ENCODE measurements at regions not wholly inside any gene's neighbourhood (a gene's known extent, or its start where the extent isn't known, plus 50 kb on each side); places are given as distances from the start of the nearest gene placed in this dataset.

- H3K27ac ChIP-seq = no peak overlapping the region
- TF ChIP-seq ZFX (IDR thresholded peaks at IDR 0.05; ENCODE audit: borderline replicate concordance) (no peak), CTCF (IDR thresholded peaks at IDR 0.05) (no peak)
Measured at GRCh38 chr2:238631491-238632180, 204.9 kb downstream of the ASB1 start.

GRCh38 chr2:238632181-238633060 lies 205.7 kb downstream of the ASB1 start:
- no peak for TF ChIP-seq CTCF (IDR thresholded peaks at IDR 0.05)
- H3K27ac ChIP-seq = no peak overlapping the region

GRCh38 chr2:238633426-238634328 lies 206.9 kb downstream of the ASB1 start:
- TF ChIP-seq CTCF (IDR thresholded peaks at IDR 0.05) (no peak), ZFX (IDR thresholded peaks at IDR 0.05; ENCODE audit: borderline replicate concordance) (no peak)
- no peak overlapping the region for H3K27ac ChIP-seq

GRCh38 chr2:238634701-238635357 lies 208.1 kb downstream of the ASB1 start:
- no peak for TF ChIP-seq CTCF (IDR thresholded peaks at IDR 0.05)
- TF ChIP-seq ZFX (IDR thresholded peaks at IDR 0.05; ENCODE audit: borderline replicate concordance) = no peak
- no peak overlapping the region for H3K27ac ChIP-seq

GRCh38 chr2:238635647-238636051 lies 208.9 kb downstream of the ASB1 start:
- H3K27ac ChIP-seq = no peak overlapping the region
- TF ChIP-seq ZFX (IDR thresholded peaks at IDR 0.05; ENCODE audit: borderline replicate concordance) (no peak), CTCF (IDR thresholded peaks at IDR 0.05) (no peak)

GRCh38 chr2:238636269-238637073 lies 209.7 kb downstream of the ASB1 start:
- no peak overlapping the region for H3K27ac ChIP-seq
- no peak for TF ChIP-seq ZFX (IDR thresholded peaks at IDR 0.05; ENCODE audit: borderline replicate concordance)
- no peak for TF ChIP-seq CTCF (IDR thresholded peaks at IDR 0.05)
